Fibroblast of gingiva (primary cell): ENCODE measurements at regions not wholly inside any gene's neighbourhood (a gene's known extent, or its start where the extent isn't known, plus 50 kb on each side); places are given as distances from the start of the nearest gene placed in this dataset.

ENCODE experiments used
- DNase-seq: peaks from one replicate; pipeline ENCODE4 v3.0.0-alpha.2; 2011; ENCODE audit warnings: low read depth

- DNase-seq: no peak
These were observed 550.1 kb downstream of the OMA1 start for GRCh38 chr1:57996400-57996799.

GRCh38 chr1:57991289-57991688 is 555.2 kb downstream of the OMA1 start:
- DNase-seq: no peak

DNA sequence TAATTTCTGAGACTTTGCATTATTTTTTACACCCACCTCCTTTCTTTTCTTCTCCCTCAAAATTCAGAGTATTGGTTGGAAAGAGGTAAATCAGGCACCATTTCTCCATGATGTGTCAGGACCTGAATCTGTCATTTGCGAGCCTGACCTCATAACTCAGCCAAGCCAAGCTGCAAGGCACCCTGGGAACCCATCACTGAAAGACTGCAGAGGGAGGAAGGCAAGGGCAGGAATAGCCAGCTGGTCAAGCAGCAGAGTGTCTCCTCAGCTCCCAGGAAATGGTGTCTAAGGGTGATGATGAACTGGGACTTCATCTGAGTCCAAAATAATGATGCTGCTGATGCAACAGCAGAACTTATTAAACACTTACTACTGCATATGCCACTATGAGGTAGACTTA is 556.6 kb downstream of the OMA1 start:
- no peak for DNase-seq

DNA sequence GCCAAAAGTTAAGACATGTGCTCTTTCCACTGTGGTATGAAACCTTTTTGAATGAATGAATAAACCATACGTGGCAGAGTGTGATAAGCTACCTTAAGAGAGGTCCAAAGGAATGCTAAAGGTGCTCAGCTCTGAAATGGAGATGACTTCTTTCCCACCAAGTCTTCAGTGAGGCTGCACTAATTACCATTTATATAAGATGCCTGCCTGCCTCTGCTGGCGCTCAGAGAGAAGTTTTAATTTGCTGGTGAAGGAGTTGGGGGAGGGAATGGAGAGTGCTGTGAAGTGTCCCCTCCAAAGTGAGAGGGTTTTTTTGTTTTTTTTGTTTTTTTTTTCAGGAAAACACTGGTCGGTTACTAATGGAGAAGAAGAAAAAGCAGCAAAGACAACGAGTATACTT is 559.0 kb downstream of the OMA1 start:
- no peak for DNase-seq

GRCh38 chr1:57986432-57986831 is 560.1 kb downstream of the OMA1 start:
- DNase-seq: no peak

GRCh38 chr1:57984277-57984676 is 560.4 kb upstream of the DAB1 start:
- no peak for DNase-seq

DNA sequence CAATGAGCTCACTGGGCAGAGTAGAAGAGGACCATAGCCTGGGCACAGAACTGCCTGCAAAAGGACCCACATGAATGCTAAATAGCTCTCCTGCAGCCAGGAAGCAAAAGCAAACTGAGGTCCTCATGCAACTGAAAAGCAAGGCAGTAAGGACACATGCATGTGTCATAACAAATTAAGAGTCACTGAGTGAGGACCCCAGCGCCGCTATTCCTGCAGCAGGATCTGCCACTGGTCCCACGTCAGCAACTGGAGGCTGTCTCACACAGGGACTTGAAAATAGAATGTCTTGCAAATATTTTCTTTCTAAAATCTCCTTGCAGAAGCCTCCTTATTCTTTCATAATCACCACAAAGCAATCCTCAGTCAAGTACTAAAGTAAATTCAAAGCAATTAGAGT is 559.6 kb upstream of the DAB1 start:
- no peak for DNase-seq

- no peak for DNase-seq
These were observed 559.0 kb upstream of the DAB1 start for GRCh38 chr1:57982852-57983251.

- DNase-seq: no peak
These were observed 552.4 kb upstream of the DAB1 start for GRCh38 chr1:57976216-57976615.

GRCh38 chr1:57968321-57968720 is 544.5 kb upstream of the DAB1 start:
- no peak for DNase-seq

DNA sequence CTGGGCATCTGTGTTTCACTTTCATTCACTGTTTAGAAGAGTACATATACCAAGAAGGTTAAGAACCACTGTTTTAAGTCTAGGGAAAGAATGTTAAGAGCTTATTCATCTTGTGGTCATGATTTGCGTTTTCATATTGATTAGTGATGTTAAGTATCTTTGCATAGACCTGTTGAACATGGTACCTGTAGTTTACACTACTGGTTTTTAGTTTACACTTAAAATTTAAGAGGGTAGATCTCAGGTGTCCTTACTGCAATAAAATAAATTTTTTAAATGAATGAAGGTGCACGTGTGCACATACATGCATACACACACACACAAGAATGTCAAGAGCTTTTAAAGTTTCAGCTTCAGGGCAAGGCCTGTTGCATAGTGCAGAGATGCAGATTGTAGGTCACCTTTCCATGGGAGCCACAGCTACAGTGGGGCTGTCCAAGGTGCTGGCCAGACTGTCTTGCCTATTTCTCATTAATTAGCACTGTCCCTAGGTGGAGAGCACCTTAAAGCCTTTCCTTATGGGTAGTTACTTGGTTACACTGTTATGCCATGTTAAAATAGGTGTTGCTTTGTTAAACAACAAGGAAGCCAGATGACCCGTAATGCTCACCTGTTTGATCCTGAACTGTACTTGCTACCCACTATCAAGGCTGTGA is 543.0 kb upstream of the DAB1 start:
- DNase-seq: no peak

GRCh38 chr1:57966340-57966739 is 542.5 kb upstream of the DAB1 start:
- DNase-seq: no peak

DNA sequence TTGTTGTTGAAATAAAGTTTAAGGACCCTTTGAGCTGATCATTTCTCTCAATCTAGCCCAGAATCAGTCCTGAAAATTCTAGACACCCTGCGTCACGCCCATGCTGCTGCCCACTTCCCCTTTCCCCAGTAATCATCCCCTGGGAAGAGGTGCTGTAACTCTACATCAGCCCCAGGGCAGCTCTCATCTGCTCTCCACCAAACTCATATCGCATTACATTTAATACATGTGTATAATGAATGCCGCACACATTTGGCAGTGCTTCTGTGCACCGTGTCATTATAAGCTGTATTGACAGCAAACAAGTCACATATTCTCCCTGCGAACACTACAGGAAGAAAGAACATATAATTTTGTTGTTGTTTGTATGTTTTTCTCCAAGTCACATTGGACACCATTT is 539.7 kb upstream of the DAB1 start:
- DNase-seq: no peak

DNA sequence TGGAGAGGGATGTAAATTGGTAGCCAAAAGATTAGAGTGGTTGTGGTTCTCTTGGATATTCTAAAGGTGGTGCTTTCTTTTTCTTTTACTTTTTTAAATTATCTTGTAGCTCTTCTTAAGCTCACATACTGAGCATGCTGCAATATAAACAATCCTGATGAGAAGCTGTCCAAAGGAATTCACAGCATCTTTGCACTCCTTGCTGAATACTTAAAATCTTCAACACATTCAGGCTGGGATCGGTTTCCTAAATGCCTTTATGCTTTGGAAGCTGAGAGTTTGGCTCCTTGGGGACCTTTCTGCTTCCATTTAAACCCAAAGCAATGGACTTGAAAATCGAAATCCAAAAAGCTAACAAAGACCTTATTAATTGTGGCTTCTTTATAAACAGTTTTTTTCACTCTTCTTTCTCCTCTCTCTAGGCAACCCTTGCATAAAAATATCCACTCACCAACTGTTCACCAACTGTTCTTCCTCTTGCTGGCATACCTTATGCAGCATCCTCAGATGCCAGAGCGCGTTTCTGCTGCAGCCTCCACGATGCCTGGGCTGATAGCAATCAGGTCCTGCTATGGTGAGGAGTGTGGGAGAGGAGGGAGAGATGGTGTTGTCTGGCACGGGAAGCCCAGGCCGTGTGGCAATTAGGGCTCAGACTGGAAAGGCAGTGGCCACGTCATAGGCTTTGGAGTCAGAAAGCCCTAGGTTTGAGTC is 535.8 kb upstream of the DAB1 start:
- no peak for DNase-seq

GRCh38 chr1:57957576-57957975 is 533.7 kb upstream of the DAB1 start:
- DNase-seq: no peak

GRCh38 chr1:57951390-57951789 is 527.5 kb upstream of the DAB1 start:
- no peak for DNase-seq

DNA sequence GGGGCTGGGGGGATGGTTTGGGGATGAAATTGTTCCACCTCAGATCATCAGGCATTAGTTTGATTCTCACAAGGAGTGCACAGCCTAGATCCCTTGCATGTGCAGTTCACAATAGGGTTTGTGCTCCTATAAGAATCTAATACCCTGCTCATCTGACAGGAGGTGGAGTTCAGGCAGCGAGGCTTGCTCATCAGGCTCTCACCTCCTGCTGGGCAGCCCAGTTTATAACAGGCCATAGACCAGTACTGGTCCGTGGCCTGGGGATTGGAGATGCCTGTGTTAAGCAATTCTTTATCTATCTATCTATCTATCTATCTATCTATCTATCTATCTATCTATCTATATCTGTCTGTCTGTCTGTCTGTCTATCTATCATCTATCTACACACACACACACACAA is 525.3 kb upstream of the DAB1 start:
- DNase-seq: no peak

- no peak for DNase-seq
These were observed 523.6 kb upstream of the DAB1 start for GRCh38 chr1:57947471-57947870.

GRCh38 chr1:57945045-57945444 is 521.2 kb upstream of the DAB1 start:
- DNase-seq: no peak

GRCh38 chr1:57943365-57943764 is 519.5 kb upstream of the DAB1 start:
- DNase-seq: no peak

DNA sequence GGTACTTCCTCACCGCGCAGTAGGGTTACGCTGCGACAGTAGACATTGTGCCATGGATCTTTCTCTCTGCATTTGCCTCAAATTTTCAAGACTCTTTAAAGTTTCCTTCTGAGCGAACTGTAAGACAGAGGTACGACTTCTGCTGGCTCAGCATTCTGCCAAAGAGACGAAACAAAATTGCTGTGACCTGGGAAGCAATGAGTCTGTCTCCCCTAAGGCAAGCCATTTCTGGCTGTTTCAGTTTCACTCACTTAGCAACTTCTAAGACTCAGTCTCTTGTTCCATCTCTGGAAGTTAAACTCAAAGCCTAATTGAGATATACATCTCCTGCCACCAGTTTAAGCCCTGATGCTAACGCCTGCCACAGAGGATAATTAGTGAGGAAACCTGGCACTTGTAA is 510.9 kb upstream of the DAB1 start:
- DNase-seq: no peak

DNA sequence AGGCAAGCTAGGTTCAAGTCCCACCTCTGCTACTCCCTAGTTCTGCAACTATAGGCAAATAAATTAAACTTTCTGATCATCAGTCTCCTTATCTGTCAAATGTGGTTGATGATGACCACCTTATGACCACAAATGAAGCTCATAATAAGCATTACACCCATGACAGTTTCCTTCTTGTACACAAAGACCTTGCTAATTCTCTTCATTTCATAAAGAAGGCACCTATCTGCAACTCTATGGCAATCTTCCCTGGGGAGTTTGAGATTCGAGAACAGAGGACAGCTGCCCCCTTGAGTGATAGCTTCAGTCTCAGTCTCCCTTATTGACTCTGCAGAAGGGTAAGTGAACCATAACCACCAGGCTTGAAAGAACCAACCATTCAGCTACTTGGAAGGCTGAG is 503.1 kb upstream of the DAB1 start:
- no peak for DNase-seq

- no peak for DNase-seq
These were observed 502.2 kb upstream of the DAB1 start for GRCh38 chr1:57926025-57926552.

GRCh38 chr1:57925226-57925625 is 501.4 kb upstream of the DAB1 start:
- no peak for DNase-seq
